RWPE2 (cell line): ENCODE measurements at regions not wholly inside any gene's neighbourhood (a gene's known extent, or its start where the extent isn't known, plus 50 kb on each side); places are given as distances from the start of the nearest gene placed in this dataset.

Experiments used
- ATAC-seq: fragments of 200-7000 bp; cut with Tn5 transposase; 3 replicates; pipeline ENCODE4 v1.9.1; 2021; ENCODE audit warnings: low read depth
- DNase-seq: peaks from one replicate; pipeline ENCODE4 v3.0.0-alpha.2; 2020; ENCODE audit warnings: low spot score
- H3K27ac ChIP-seq: fragments of 450-650 bp; 2 replicates; pipeline ENCODE4 v1.5.1; 2017; ENCODE audit warnings: mild to moderate bottlenecking; ENCODE audit not compliant: poor library complexity, severe bottlenecking
- H3K27me3 ChIP-seq: fragments of 250-450 bp; sonication (Bioruptor Pico); 2 replicates; pipeline ENCODE4 v1.5.1; 2021; ENCODE audit warnings: mild to moderate bottlenecking, moderate library complexity; ENCODE audit not compliant: insufficient read depth, poor library complexity, severe bottlenecking
- H3K36me3 ChIP-seq: fragments of 250-450 bp; sonication (Bioruptor Pico); 2 replicates; pipeline ENCODE4 v1.5.1; 2020; ENCODE audit warnings: low read depth, mild to moderate bottlenecking, moderate library complexity
- H3K4me1 ChIP-seq: fragments of 250-450 bp; sonication (Bioruptor Pico); 2 replicates; pipeline ENCODE4 v1.5.1; 2021; ENCODE audit warnings: mild to moderate bottlenecking, moderate library complexity; ENCODE audit not compliant: insufficient read depth, poor library complexity, severe bottlenecking
- H3K4me3 ChIP-seq: fragments of 250-450 bp; sonication (Bioruptor Pico); 2 replicates; pipeline ENCODE4 v1.5.1; 2021; ENCODE audit warnings: mild to moderate bottlenecking, moderate library complexity; ENCODE audit not compliant: severe bottlenecking
- H3K9me3 ChIP-seq: fragments of 250-450 bp; sonication (Bioruptor Pico); 2 replicates; pipeline ENCODE4 v1.5.1; 2021; ENCODE audit warnings: mild to moderate bottlenecking, moderate library complexity; ENCODE audit not compliant: severe bottlenecking
- TF ChIP-seq, protein P1 (sequence below): fragments of 450-650 bp; IDR thresholded peaks from one replicate; pipeline ENCODE4 v1.5.1; 2017; ENCODE audit warnings: mild to moderate bottlenecking, moderate library complexity; ENCODE audit not compliant: poor library complexity, severe bottlenecking

DNA sequence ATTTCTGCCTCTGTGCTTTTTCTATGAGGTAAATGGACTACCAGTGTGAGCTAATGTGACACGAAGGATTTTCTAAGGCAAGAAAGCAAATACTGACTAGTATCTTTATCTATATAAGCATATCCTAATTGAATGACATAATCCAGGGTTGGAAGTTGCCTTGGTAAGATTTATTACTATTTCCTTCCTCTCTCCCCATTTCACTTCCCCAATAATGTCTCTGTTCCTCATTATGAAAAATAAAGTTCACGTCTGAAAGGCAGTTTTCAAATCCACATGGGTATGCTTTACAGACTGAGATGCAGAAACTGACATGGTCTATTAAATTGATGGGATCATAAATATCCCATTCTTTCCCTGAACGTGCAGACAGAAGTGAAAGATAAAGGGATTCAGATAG is 86.0 kb downstream of the DTWD1 start:
- Histone ChIP-seq H3K36me3 (no peaks in the 10 kb centered on the region), H3K27ac (no peak overlapping the region), H3K4me3 (no peak overlapping the region), H3K4me1 (no peaks in the 10 kb centered on the region), H3K27me3 (no peaks in the 10 kb centered on the region), H3K9me3 (peaks cover 10% of the 10 kb centered on the region)
- TF ChIP-seq, protein P1, sequence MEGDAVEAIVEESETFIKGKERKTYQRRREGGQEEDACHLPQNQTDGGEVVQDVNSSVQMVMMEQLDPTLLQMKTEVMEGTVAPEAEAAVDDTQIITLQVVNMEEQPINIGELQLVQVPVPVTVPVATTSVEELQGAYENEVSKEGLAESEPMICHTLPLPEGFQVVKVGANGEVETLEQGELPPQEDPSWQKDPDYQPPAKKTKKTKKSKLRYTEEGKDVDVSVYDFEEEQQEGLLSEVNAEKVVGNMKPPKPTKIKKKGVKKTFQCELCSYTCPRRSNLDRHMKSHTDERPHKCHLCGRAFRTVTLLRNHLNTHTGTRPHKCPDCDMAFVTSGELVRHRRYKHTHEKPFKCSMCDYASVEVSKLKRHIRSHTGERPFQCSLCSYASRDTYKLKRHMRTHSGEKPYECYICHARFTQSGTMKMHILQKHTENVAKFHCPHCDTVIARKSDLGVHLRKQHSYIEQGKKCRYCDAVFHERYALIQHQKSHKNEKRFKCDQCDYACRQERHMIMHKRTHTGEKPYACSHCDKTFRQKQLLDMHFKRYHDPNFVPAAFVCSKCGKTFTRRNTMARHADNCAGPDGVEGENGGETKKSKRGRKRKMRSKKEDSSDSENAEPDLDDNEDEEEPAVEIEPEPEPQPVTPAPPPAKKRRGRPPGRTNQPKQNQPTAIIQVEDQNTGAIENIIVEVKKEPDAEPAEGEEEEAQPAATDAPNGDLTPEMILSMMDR: no peak
- no peak for ATAC-seq
- DNase-seq: no peak

DNA sequence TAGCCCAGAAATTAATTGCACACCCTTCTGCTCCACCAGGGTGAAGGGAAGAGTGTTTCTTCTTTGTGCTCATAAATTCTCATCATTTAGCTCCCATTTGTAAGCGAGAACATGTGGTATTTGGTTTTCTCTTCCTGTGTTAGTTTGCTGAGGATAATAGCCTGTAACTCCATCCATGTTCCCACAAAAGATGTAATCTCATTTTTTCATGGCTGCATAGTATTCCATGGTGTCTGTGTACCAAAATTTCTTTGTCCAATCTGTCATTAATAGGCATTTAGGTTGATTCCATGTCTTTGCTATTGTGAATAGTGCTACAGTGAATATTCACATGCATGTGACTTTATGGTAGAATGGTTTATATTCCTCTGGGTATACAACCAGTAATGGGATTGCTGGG is 86.8 kb downstream of the DTWD1 start:
- Histone ChIP-seq H3K9me3 (peaks cover 10% of the 10 kb centered on the region), H3K36me3 (no peaks in the 10 kb centered on the region), H3K4me1 (no peaks in the 10 kb centered on the region), H3K27me3 (no peaks in the 10 kb centered on the region), H3K27ac (no peak overlapping the region), H3K4me3 (no peak overlapping the region)
- no peak for DNase-seq
- TF ChIP-seq, protein P1: no peak
- no peak for ATAC-seq

- DNase-seq (no peak), ATAC-seq (no peak)
- Histone ChIP-seq H3K4me1 (no peaks in the 10 kb centered on the region), H3K4me3 (no peak overlapping the region), H3K27ac (no peak overlapping the region), H3K36me3 (no peaks in the 10 kb centered on the region), H3K27me3 (no peaks in the 10 kb centered on the region), H3K9me3 (peaks cover 10% of the 10 kb centered on the region)
- TF ChIP-seq, protein P1: no peak
Measured at GRCh38 chr15:49709646-49710214, 88.9 kb downstream of the DTWD1 start.

- no peak for ATAC-seq
- no peaks in the 10 kb centered on the region for H3K4me1 ChIP-seq
- no peak overlapping the region for H3K27ac ChIP-seq
- no peaks in the 10 kb centered on the region for H3K36me3 ChIP-seq
- DNase-seq: no peak
- TF ChIP-seq, protein P1: no peak
- peaks cover 10% of the 10 kb centered on the region for H3K9me3 ChIP-seq
- H3K27me3 ChIP-seq: no peaks in the 10 kb centered on the region
- H3K4me3 ChIP-seq: no peak overlapping the region
Measured at GRCh38 chr15:49712162-49712561, 91.3 kb downstream of the DTWD1 start.

DNA sequence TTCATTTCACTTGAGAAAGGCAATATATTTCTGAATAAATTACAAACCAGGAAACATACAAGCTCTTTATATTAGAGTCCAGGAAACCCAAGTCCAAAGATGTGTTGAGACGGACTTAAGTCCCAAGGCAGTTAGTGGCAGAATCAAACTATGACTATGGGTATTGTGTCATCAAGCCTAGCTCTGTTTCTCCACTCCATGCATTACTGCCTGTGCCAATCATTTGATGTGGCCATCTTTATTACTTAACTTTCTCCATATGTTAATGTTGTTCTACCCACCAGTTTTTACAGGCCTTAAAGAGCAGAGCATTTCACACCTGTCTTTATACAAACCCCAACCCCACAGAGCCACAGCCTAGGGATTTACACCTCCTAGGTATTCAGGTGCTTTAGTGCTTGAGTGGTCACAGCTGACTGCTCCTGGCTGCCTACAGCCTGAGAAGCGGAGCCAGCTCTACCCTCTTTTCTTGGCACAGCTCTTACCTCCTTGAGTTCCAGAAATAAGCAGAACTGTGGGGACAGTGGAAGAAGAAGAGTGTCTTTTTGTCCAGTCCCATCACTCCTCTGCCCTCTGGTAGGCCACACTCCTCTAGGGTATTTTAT is 92.1 kb downstream of the DTWD1 start:
- DNase-seq: no peak

More for the DNA sequence above, 92.1 kb downstream of the DTWD1 start:
- TF ChIP-seq, protein P1: no peak
- no peaks in the 10 kb centered on the region for H3K27me3 ChIP-seq
- peaks cover 10% of the 10 kb centered on the region for H3K9me3 ChIP-seq
- ATAC-seq: no peak
- H3K4me1 ChIP-seq: no peaks in the 10 kb centered on the region
- H3K4me3 ChIP-seq: no peak overlapping the region
- no peaks in the 10 kb centered on the region for H3K36me3 ChIP-seq
- no peak overlapping the region for H3K27ac ChIP-seq
